ENCODE measurements at regions not wholly inside any gene's neighbourhood (a gene's known extent, or its start where the extent isn't known, plus 50 kb on each side); places are given as distances from the start of the nearest gene placed in this dataset.

DNA sequence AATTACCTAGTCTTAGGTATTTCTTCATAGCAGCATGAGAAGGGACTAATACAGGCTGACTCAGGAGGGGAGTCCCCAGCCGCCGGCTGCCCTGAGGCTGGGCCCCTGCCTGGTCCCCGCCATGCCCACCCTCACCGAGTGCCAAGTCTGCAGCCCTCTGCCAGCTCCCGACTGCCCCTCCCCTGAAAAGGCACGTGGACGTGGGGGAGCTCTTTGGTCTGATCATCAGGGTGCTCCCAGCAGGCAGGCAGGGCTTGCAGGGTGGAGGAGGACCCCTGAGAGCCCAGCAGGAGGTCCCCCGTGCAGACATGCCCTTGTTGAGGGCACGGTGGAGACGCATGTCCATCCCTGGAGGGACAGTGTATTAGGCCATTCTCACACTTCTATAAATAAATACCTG lies 110.9 kb downstream of the UNCX start:
- H3K4me3 ChIP-seq (ENCODE audit: low read length), result no peak overlapping the region
- no peak overlapping the region for H3K27ac ChIP-seq (ENCODE audit: low read length)
- H3K9me3 ChIP-seq (ENCODE audit: control insufficient read depth, insufficient read depth, low read length), result no peaks in the 10 kb centered on the region
- DNase-seq (ENCODE audit: low read depth, low spot score), result no peak
- no peaks in the 10 kb centered on the region for H3K36me3 ChIP-seq (ENCODE audit: control insufficient read depth, insufficient read depth, low read length)
- no peaks in the 10 kb centered on the region for H3K4me1 ChIP-seq (ENCODE audit: control insufficient read depth, insufficient read depth, low read length)
- H3K27me3 ChIP-seq (ENCODE audit: control insufficient read depth, insufficient read depth, low read length), result no peaks in the 10 kb centered on the region
- no CpG with 5 or more reads among the region's 10 CpGs for WGBS (ENCODE audit: insufficient coverage, insufficient read length)

DNA sequence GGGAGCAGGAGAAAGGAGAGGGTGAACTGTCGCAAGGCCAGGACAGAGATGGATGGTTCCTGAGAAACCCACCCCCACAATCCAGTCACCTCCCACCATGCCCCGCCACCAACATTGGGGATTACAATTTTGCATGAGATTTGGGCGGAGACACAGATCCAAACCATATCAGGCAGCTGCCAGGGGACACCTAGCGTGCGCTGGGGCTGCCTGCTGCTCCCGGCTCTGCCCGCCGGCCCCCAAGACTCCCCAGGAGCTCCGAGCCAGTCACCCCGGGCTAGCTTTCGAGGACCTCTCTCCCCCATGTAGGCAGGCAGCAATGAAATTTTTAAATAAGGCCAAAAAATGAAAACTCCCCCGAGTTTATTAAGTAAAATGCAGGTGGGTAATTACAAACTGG lies 111.7 kb downstream of the UNCX start:
- Histone ChIP-seq H3K4me3 (ENCODE audit: low read length) (no peak overlapping the region), H3K36me3 (ENCODE audit: control insufficient read depth, insufficient read depth, low read length) (no peaks in the 10 kb centered on the region), H3K9me3 (ENCODE audit: control insufficient read depth, insufficient read depth, low read length) (no peaks in the 10 kb centered on the region), H3K4me1 (ENCODE audit: control insufficient read depth, insufficient read depth, low read length) (no peaks in the 10 kb centered on the region), H3K27ac (ENCODE audit: low read length) (no peak overlapping the region), H3K27me3 (ENCODE audit: control insufficient read depth, insufficient read depth, low read length) (no peaks in the 10 kb centered on the region)
- DNase-seq (ENCODE audit: low read depth, low spot score), result no peak
- WGBS (ENCODE audit: insufficient coverage, insufficient read length), result no CpG with 5 or more reads among the region's 12 CpGs

DNA sequence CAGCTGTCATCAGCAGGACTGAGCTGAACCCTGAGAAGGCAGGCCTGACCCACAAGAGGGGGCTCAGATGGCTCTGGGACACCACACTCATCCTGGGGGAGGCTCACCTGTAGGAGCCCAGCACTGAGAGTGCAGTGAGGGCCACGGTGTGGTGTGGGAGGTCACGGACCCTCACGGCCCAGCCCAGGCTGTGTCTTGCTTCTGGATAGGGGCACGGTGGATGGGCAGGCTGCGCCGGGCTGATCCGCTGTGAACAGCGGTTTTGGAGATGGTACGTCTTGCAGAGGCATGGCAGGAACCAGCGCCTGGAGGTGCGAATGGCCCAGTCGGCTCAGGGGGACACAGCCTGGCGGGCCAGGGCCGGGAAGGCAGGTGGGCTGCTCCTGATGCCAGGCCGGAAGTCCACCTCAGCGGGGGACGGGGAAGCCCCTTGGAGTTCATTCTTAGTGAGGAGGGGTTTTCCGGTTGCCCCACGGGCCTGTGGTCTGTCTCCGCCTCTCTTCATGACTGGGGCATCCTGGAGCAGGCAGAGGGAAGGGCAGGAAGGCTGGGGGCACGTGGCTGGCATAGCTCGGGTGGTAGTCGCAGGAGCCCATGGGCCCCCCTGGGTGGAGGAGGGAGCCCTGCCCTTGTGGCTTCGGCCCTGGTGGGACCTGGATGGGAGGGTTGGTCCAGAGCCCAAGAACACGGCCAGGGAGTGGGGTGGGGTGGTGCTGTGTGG lies 112.5 kb downstream of the UNCX start:
- WGBS (ENCODE audit: insufficient coverage, insufficient read length), result no CpG with 5 or more reads among the region's 25 CpGs
- no peak for DNase-seq (ENCODE audit: low read depth, low spot score)
- H3K27me3 ChIP-seq (ENCODE audit: control insufficient read depth, insufficient read depth, low read length), result no peaks in the 10 kb centered on the region

GRCh38 chr7:1345796-1346755 lies 113.2 kb downstream of the MICALL2 start:
- no peak for DNase-seq (ENCODE audit: low read depth, low spot score)
- Histone ChIP-seq H3K4me3 (ENCODE audit: low read length) (no peak overlapping the region), H3K4me1 (ENCODE audit: control insufficient read depth, insufficient read depth, low read length) (no peaks in the 10 kb centered on the region), H3K27me3 (ENCODE audit: control insufficient read depth, insufficient read depth, low read length) (no peaks in the 10 kb centered on the region), H3K36me3 (ENCODE audit: control insufficient read depth, insufficient read depth, low read length) (no peaks in the 10 kb centered on the region), H3K27ac (ENCODE audit: low read length) (no peak overlapping the region), H3K9me3 (ENCODE audit: control insufficient read depth, insufficient read depth, low read length) (no peaks in the 10 kb centered on the region)
- no CpG with 5 or more reads among the region's 33 CpGs for WGBS (ENCODE audit: insufficient coverage, insufficient read length)

More for the DNA sequence above, 112.5 kb downstream of the UNCX start:
- Histone ChIP-seq H3K36me3 (ENCODE audit: control insufficient read depth, insufficient read depth, low read length) (no peaks in the 10 kb centered on the region), H3K27ac (ENCODE audit: low read length) (no peak overlapping the region), H3K4me1 (ENCODE audit: control insufficient read depth, insufficient read depth, low read length) (no peaks in the 10 kb centered on the region), H3K9me3 (ENCODE audit: control insufficient read depth, insufficient read depth, low read length) (no peaks in the 10 kb centered on the region), H3K4me3 (ENCODE audit: low read length) (no peak overlapping the region)

DNA sequence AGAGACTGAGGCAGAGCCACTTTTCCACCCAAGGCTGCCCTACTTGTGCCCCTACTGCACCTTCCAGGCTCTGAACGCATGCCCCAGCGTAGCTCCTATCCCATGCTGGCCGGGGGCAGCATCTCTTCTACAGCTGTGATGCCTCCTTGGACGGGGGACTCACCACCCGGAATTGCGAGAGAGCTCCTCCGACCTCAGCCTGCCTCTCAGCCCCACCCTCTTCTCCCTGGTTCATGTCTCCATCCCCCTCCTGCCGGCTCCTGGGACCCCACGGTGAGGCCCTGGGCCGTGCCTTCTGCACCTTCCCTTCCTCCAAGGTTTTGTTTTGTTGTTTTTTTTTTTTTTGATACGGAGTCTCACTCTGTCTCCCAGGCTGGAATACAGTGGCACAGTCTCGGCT lies 112.4 kb downstream of the MICALL2 start:
- WGBS (ENCODE audit: insufficient coverage, insufficient read length), result no CpG with 5 or more reads among the region's 12 CpGs
- no peak for DNase-seq (ENCODE audit: low read depth, low spot score)
- H3K9me3 ChIP-seq (ENCODE audit: control insufficient read depth, insufficient read depth, low read length), result no peaks in the 10 kb centered on the region
- no peak overlapping the region for H3K4me3 ChIP-seq (ENCODE audit: low read length)
- no peaks in the 10 kb centered on the region for H3K4me1 ChIP-seq (ENCODE audit: control insufficient read depth, insufficient read depth, low read length)
- H3K27ac ChIP-seq (ENCODE audit: low read length), result no peak overlapping the region
- no peaks in the 10 kb centered on the region for H3K36me3 ChIP-seq (ENCODE audit: control insufficient read depth, insufficient read depth, low read length)
- H3K27me3 ChIP-seq (ENCODE audit: control insufficient read depth, insufficient read depth, low read length), result no peaks in the 10 kb centered on the region

DNA sequence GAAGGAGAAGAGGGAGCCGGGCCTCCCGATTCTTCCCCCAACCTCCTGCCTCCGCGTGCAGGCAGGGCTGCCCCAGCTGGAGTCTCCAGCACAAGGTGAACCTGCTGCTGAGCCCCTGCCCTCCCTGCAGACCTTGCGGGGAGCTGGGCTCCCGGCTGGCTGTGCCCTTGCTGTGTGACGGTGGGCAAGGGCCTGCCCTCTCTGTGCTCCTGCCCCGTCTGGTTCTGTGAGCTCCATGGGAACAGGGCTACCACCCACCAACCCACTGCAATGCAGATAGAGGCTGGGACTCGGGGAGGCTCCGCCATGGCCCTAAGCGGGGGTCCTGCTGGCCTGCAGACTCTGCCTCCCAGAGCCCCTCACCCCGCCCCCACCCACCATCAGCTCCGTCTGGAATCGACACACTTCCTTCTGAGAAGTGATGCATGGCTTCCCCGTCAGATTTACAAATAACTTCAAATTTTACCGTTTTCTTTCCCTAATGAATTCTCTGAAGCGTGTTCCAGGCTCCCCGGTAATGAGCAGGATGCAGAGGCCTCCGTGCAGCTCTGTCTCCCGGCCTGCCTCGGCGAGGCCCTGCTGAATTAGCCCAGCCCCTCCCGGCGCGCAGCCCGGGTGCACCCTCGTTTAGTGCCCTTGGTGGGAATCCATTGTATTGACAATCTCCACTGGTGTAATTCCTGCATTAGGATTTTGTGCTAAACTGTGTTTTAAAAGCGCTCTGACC lies 111.0 kb downstream of the MICALL2 start:
- H3K27me3 ChIP-seq (ENCODE audit: control insufficient read depth, insufficient read depth, low read length), result no peaks in the 10 kb centered on the region
- H3K9me3 ChIP-seq (ENCODE audit: control insufficient read depth, insufficient read depth, low read length), result no peaks in the 10 kb centered on the region
- H3K36me3 ChIP-seq (ENCODE audit: control insufficient read depth, insufficient read depth, low read length), result no peaks in the 10 kb centered on the region
- no peak overlapping the region for H3K27ac ChIP-seq (ENCODE audit: low read length)
- H3K4me3 ChIP-seq (ENCODE audit: low read length), result no peak overlapping the region
- WGBS (ENCODE audit: insufficient coverage, insufficient read length), result no CpG with 5 or more reads among the region's 28 CpGs
- H3K4me1 ChIP-seq (ENCODE audit: control insufficient read depth, insufficient read depth, low read length), result no peaks in the 10 kb centered on the region
- DNase-seq (ENCODE audit: low read depth, low spot score), result no peak

DNA sequence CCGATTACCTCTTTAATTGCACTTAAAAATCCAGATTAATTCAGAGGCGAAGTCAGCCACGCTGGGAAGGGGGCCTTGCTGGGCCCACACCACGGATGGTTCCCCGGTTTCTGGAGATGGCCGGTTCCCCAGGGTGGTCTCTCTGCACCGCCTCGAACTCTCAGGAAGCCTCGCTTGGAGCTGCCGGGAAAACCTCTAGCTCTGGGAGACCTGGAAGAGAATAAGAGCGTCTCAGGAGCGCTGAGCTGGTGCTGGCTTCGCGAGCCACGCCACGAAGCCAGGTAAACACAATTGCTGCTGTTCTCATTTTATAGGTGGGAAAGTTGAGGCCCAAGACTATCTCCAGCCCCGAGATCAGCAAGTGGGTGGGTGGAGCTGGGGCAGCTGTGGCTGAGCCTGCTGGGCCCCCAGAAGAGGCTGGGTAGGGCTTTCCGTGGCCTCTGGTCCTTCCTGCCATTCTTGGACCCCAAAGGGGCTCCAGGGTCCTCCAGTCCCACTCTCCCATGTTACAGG lies 110.4 kb downstream of the MICALL2 start:
- Histone ChIP-seq H3K36me3 (ENCODE audit: control insufficient read depth, insufficient read depth, low read length) (no peaks in the 10 kb centered on the region), H3K27ac (ENCODE audit: low read length) (no peak overlapping the region), H3K4me1 (ENCODE audit: control insufficient read depth, insufficient read depth, low read length) (no peaks in the 10 kb centered on the region), H3K9me3 (ENCODE audit: control insufficient read depth, insufficient read depth, low read length) (no peaks in the 10 kb centered on the region), H3K27me3 (ENCODE audit: control insufficient read depth, insufficient read depth, low read length) (no peaks in the 10 kb centered on the region), H3K4me3 (ENCODE audit: low read length) (no peak overlapping the region)
- no CpG with 5 or more reads among the region's 18 CpGs for WGBS (ENCODE audit: insufficient coverage, insufficient read length)
- DNase-seq (ENCODE audit: low read depth, low spot score), result no peak

DNA sequence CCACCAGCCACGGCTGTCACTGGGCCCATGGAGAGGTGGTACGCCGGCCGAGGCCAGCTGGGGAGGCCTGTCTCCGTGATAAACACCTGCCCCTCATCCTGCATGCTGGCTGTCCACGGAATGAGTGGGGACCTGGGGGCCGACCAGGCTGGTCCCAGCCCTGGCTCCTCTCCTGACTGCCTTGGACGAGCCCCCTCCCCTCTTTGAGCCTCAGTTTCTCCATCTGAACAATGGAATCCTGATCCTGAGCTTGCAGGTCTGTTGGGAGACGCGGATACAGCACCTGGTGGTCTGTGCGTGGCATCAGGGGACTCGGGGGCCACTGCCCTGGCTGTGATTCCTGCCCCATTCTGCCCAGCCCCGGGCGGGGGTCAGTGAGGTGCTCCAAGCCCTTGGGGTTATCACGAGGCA lies 109.9 kb downstream of the MICALL2 start:
- no peak for DNase-seq (ENCODE audit: low read depth, low spot score)
- Histone ChIP-seq H3K27ac (ENCODE audit: low read length) (no peak overlapping the region), H3K27me3 (ENCODE audit: control insufficient read depth, insufficient read depth, low read length) (no peaks in the 10 kb centered on the region), H3K36me3 (ENCODE audit: control insufficient read depth, insufficient read depth, low read length) (no peaks in the 10 kb centered on the region), H3K9me3 (ENCODE audit: control insufficient read depth, insufficient read depth, low read length) (no peaks in the 10 kb centered on the region), H3K4me3 (ENCODE audit: low read length) (no peak overlapping the region), H3K4me1 (ENCODE audit: control insufficient read depth, insufficient read depth, low read length) (no peaks in the 10 kb centered on the region)
- no CpG with 5 or more reads among the region's 15 CpGs for WGBS (ENCODE audit: insufficient coverage, insufficient read length)

GRCh38 chr7:1351881-1352625 lies 107.2 kb downstream of the MICALL2 start:
- no CpG with 5 or more reads among the region's 30 CpGs for WGBS (ENCODE audit: insufficient coverage, insufficient read length)
- H3K4me3 ChIP-seq (ENCODE audit: low read length), result no peak overlapping the region
- H3K9me3 ChIP-seq (ENCODE audit: control insufficient read depth, insufficient read depth, low read length), result no peaks in the 10 kb centered on the region
- H3K36me3 ChIP-seq (ENCODE audit: control insufficient read depth, insufficient read depth, low read length), result no peaks in the 10 kb centered on the region; the same call in 1 of the 2 replicates
- no peaks in the 10 kb centered on the region for H3K4me1 ChIP-seq (ENCODE audit: control insufficient read depth, insufficient read depth, low read length)
- H3K27ac ChIP-seq (ENCODE audit: low read length), result no peak overlapping the region
- no peak for DNase-seq (ENCODE audit: low read depth, low spot score)
- no peaks in the 10 kb centered on the region for H3K27me3 ChIP-seq (ENCODE audit: control insufficient read depth, insufficient read depth, low read length)

All from iPS DF 6.9 (cell line).